ENCODE measurements at regions not wholly inside any gene's neighbourhood (a gene's known extent, or its start where the extent isn't known, plus 50 kb on each side); places are given as distances from the start of the nearest gene placed in this dataset.

- no peak for DNase-seq
Measured at GRCh38 chr6:88558981-88559380, 392.8 kb upstream of the CNR1 start.

- DNase-seq: no peak
Measured at GRCh38 chr6:88556663-88557062, 390.5 kb upstream of the CNR1 start.

- DNase-seq: peak; percentile 2
Measured at GRCh38 chr6:88548891-88549505, 382.9 kb upstream of the CNR1 start.

GRCh38 chr6:88547768-88548167 lies 381.6 kb upstream of the CNR1 start:
- no peak for DNase-seq

- no peak for DNase-seq
Measured at GRCh38 chr6:88545991-88546390, 379.8 kb upstream of the CNR1 start.

- DNase-seq: no peak
Measured at GRCh38 chr6:88544986-88545612, 379.0 kb upstream of the CNR1 start.

- DNase-seq: no peak
Measured at GRCh38 chr6:88539295-88539764, 373.2 kb upstream of the CNR1 start.

- DNase-seq: no peak
Measured at GRCh38 chr6:88538840-88539239, 372.7 kb upstream of the CNR1 start.

GRCh38 chr6:88538130-88538706 lies 372.1 kb upstream of the CNR1 start:
- DNase-seq: no peak

- DNase-seq: no peak
Measured at GRCh38 chr6:88536071-88536625, 370.0 kb upstream of the CNR1 start.

GRCh38 chr6:88535306-88535705 lies 369.2 kb upstream of the CNR1 start:
- DNase-seq: no peak

GRCh38 chr6:88532241-88532860 lies 366.2 kb upstream of the CNR1 start:
- DNase-seq: no peak

- no peak for DNase-seq
Measured at GRCh38 chr6:88529726-88530125, 363.6 kb upstream of the CNR1 start.

GRCh38 chr6:88520445-88520844 lies 354.3 kb upstream of the CNR1 start:
- no peak for DNase-seq

GRCh38 chr6:88520017-88520338 lies 353.8 kb upstream of the CNR1 start:
- DNase-seq: no peak

GRCh38 chr6:88519301-88520016 lies 353.3 kb upstream of the CNR1 start:
- DNase-seq: no peak

GRCh38 chr6:88517737-88518136 lies 351.6 kb upstream of the CNR1 start:
- no peak for DNase-seq

- no peak for DNase-seq
Measured at GRCh38 chr6:88513920-88514319, 347.8 kb upstream of the CNR1 start.

GRCh38 chr6:88513471-88513870 lies 347.3 kb upstream of the CNR1 start:
- DNase-seq: no peak

GRCh38 chr6:88512951-88513350 lies 346.8 kb upstream of the CNR1 start:
- no peak for DNase-seq

GRCh38 chr6:88502391-88502790 lies 336.2 kb upstream of the CNR1 start:
- no peak for DNase-seq

GRCh38 chr6:88499845-88500699 lies 333.9 kb upstream of the CNR1 start:
- DNase-seq: no peak

Data from EL (cell line).